ENCODE measurements at regions not wholly inside any gene's neighbourhood (a gene's known extent, or its start where the extent isn't known, plus 50 kb on each side); places are given as distances from the start of the nearest gene placed in this dataset.

DNA sequence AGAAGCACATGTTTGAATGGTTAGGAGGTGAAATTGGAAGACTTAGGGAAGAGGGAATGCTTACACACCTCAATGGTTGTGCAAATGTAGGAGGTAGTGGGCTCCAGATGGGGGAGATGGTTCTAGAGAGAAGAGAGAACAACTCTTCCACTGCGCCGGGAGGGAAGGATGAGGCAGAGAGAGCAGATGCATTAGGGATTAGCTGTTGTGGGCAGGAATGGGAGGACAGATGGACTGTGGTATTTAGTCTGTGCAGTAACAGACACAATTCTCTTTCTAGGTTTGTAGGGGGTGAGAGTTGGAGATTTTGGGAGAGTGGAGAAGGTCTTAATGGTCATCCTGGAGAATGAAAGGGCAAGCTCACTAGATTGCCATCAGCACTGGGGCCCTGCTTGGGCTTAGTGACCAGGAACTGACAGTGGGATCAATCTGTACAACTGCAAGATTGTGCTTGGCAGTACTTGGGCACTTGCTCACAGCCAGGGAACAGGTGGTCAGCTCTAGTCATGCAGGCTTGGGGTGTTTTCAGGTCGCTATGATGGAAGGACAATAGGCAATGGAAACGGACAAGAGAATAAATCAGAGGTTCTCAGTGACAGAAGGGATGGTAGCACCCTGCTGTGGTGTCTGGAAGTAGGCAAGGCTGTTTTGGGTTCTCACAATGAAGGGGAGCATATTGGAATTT, 182.0 kb upstream of the MYLIP start:
- Histone ChIP-seq H3K27ac (replicated peaks) (no peak overlapping the region), H3K4me3 (no peak overlapping the region), H3K4me1 (peaks cover 6% of the 10 kb centered on the region), H3K36me3 (no peaks in the 10 kb centered on the region), H3K27me3 (ENCODE audit: low read depth) (no peaks in the 10 kb centered on the region), H3K9me3 (replicated peaks) (no peaks in the 10 kb centered on the region)
- intact Hi-C loops (cut with micrococcal nuclease) = no loop called here
- TF ChIP-seq, protein P1, sequence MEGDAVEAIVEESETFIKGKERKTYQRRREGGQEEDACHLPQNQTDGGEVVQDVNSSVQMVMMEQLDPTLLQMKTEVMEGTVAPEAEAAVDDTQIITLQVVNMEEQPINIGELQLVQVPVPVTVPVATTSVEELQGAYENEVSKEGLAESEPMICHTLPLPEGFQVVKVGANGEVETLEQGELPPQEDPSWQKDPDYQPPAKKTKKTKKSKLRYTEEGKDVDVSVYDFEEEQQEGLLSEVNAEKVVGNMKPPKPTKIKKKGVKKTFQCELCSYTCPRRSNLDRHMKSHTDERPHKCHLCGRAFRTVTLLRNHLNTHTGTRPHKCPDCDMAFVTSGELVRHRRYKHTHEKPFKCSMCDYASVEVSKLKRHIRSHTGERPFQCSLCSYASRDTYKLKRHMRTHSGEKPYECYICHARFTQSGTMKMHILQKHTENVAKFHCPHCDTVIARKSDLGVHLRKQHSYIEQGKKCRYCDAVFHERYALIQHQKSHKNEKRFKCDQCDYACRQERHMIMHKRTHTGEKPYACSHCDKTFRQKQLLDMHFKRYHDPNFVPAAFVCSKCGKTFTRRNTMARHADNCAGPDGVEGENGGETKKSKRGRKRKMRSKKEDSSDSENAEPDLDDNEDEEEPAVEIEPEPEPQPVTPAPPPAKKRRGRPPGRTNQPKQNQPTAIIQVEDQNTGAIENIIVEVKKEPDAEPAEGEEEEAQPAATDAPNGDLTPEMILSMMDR (IDR thresholded peaks at IDR 0.05; ENCODE audit: borderline replicate concordance) = no peak
- no peak for DNase-seq

DNA sequence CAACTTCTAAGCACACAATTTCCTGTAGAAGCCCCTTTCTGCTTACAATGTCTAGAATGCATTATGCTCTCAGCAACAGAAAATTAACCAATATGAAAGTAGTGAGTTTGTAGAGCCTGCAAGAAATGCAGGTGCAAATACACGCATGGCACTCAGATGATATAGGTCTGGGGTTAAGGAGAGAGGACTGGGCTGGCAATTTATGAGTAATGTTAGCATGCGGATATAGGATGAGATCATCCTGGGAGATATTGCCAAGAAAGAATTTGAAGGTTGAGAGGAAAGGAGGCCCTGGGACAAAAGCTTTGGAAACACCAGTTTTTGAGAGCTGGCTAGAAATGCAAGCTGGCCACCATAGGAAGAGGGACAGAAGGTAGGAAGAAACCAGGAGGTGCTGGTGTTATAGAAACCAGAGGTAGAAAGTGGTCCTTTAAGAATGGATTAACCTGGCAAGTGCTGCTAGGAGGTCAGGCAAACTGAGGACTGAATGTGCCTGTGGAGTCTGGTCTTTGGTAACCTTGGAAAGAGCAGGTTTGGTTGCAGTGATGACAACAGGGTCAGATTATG, 183.2 kb upstream of the MYLIP start:
- H3K27me3 ChIP-seq (ENCODE audit: low read depth) = no peaks in the 10 kb centered on the region
- no peak overlapping the region for H3K27ac ChIP-seq (replicated peaks)
- H3K4me3 ChIP-seq = no peak overlapping the region
- H3K36me3 ChIP-seq = no peaks in the 10 kb centered on the region
- peaks cover 4% of the 10 kb centered on the region for H3K4me1 ChIP-seq
- intact Hi-C loops (cut with micrococcal nuclease) = no loop called here
- TF ChIP-seq, protein P1 (IDR thresholded peaks at IDR 0.05; ENCODE audit: borderline replicate concordance) = no peak
- DNase-seq = no peak
- H3K9me3 ChIP-seq (replicated peaks) = peaks cover 1% of the 10 kb centered on the region

DNA sequence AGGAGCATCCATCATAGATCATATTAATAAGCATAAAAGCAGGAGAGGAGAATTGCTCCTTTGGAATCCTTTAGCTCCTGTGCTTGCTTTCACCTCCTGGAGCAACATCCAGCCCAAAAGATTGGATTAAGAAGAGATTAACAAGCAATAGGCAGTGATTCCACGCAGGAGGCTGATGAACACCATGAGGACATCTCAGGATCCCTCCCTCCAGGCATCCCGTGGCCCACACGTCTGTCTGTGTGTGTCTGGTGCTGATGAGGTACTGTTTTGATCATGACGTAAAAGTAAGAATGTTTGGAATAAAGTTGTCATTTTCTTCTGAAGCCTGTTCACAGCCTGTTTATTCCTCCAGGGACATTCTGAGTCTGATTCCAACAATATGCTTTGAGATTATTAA, 185.5 kb upstream of the MYLIP start:
- H3K9me3 ChIP-seq (replicated peaks) = peaks cover 11% of the 10 kb centered on the region
- intact Hi-C loops (cut with micrococcal nuclease) = no loop called here
- H3K36me3 ChIP-seq = no peaks in the 10 kb centered on the region
- H3K27me3 ChIP-seq (ENCODE audit: low read depth) = no peaks in the 10 kb centered on the region
- no peak overlapping the region for H3K27ac ChIP-seq (replicated peaks)
- no peak for DNase-seq
- no peak overlapping the region for H3K4me3 ChIP-seq
- TF ChIP-seq, protein P1 (IDR thresholded peaks at IDR 0.05; ENCODE audit: borderline replicate concordance) = no peak
- no peaks in the 10 kb centered on the region for H3K4me1 ChIP-seq

DNA sequence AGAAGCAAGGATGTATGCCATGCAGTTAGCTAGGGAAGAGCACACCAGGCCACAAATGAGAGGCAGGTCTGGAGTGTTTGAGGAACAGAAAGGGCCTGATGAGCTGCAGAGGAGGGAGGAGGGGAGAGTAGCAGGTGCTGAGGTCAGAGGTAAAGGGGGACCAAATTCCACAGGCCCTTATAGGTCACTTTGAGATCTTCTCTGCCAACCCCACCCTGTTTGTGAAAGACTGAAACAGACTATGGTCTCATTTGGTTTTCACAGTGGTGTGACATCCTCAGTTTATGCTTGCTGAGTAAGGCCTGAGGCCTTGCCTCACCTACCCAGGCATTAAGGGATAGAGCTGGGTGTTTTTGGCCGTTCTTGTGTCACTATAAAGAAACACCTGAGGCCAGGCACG, 187.7 kb upstream of the MYLIP start:
- intact Hi-C loops (cut with micrococcal nuclease) = no loop called here
- no peak for DNase-seq

DNA sequence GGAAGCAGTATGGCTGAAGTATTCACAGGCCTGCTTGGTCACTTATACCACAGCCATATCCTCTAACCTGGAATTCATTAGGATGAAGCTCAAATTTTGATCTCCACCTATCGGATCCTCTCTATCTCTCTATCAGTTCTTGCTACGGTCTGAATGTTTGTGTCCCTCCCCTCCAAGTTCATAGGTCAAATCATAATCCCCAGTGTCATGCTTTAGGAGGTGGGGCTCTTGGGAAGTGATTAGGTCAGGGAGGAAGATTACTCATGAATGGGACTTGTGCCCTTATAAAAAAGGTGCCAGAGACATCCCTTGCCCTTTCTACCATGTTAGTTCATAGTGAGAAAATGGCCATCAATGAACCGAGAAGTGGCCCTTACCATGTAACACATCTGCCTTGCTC, 190.8 kb upstream of the MYLIP start:
- Histone ChIP-seq H3K4me1 (no peaks in the 10 kb centered on the region), H3K27me3 (ENCODE audit: low read depth) (no peaks in the 10 kb centered on the region), H3K9me3 (replicated peaks) (peaks cover 23% of the 10 kb centered on the region), H3K36me3 (no peaks in the 10 kb centered on the region), H3K27ac (replicated peaks) (no peak overlapping the region), H3K4me3 (no peak overlapping the region)
- no peak for DNase-seq
- intact Hi-C loops (cut with micrococcal nuclease) = no loop called here
- TF ChIP-seq, protein P1 (IDR thresholded peaks at IDR 0.05; ENCODE audit: borderline replicate concordance) = no peak

More for the DNA sequence above, 187.7 kb upstream of the MYLIP start:
- TF ChIP-seq, protein P1 (IDR thresholded peaks at IDR 0.05; ENCODE audit: borderline replicate concordance) = no peak
- no peaks in the 10 kb centered on the region for H3K36me3 ChIP-seq
- no peaks in the 10 kb centered on the region for H3K27me3 ChIP-seq (ENCODE audit: low read depth)
- no peaks in the 10 kb centered on the region for H3K4me1 ChIP-seq
- peaks cover 23% of the 10 kb centered on the region for H3K9me3 ChIP-seq (replicated peaks)
- H3K27ac ChIP-seq (replicated peaks) = no peak overlapping the region
- H3K4me3 ChIP-seq = no peak overlapping the region
